ENCODE measurements at regions not wholly inside any gene's neighbourhood (a gene's known extent, or its start where the extent isn't known, plus 50 kb on each side); places are given as distances from the start of the nearest gene placed in this dataset.
"Not testable (repeated sequence)": the region's sequence is repeated elsewhere in the genome, so short reads cannot be mapped to it uniquely, and the experiment has no call there.

GRCh38 chr4:124873361-124874171, 161.0 kb upstream of the ANKRD50 start:
- no peak for DNase-seq

- no peak for DNase-seq
Observed at GRCh38 chr4:124872659-124873058, 160.1 kb upstream of the ANKRD50 start.

DNA sequence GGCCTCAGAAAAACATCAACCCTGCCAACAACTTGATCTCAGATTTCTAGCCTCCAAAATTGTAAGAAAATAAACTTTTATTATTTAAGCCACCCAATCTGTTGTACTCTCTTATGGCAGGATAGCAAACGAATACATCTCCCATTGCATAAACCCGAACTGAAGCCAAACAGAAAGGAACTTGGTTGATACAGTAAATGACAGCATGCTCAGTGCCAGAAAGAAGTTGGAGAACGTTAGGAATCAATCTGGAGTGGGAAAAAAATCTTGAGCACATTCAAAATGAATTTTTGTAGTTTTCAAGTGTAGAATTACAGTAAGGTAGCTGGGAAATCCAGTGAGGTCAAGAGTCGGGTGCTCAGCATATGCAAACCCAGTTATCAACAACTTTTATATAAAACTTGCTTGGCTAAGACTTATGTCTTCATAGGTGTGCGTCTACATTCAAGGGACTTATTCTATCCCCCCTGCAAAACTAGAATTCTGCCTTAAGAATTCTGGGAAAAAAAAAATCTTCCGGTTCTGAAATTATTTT, 157.5 kb upstream of the ANKRD50 start:
- DNase-seq, result no peak

GRCh38 chr4:124868495-124868894, 156.0 kb upstream of the ANKRD50 start:
- no peak for DNase-seq

DNA sequence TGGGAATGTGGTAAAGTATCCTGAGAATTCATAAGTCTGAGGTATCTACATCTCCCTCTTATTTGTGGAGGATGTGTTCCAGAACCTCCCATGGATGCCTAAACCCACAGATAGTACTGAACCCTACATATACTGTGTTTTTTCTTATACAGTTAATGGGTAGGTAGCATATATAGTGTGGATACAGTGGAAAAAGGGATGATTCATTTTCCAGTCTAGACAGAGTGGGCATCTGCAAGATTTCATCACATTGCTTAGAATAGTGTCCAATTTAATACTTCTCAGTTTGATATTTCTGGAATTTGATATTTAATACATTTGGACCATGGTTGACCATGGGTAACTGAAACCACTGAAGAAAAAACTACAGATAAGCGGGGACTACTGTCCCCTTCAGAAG, 155.0 kb upstream of the ANKRD50 start:
- DNase-seq, result no peak

DNA sequence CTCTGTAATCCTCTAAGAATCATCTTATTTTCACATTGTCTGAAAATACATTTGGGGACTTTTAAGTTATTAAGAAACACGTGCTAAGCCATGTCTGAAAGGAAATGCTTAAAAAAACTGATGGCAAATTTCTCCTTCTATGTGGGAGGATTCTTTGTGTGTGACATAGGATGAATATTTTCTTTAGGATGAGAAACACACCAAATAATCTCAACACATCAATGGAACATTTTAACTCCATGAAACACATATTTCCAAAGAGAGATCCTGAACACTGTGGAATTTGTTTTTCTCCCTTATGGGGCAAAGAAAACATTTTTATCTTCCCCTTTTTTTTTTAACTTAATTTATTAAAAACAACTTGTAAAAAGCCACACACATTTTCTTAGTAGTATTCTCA, 153.8 kb upstream of the ANKRD50 start:
- DNase-seq, result no peak

GRCh38 chr4:124863040-124863545, 150.6 kb upstream of the ANKRD50 start:
- no peak for DNase-seq

- DNase-seq, result no peak
Observed at GRCh38 chr4:124862261-124862660, 149.7 kb upstream of the ANKRD50 start.

- no peak for DNase-seq
Observed at GRCh38 chr4:124861761-124862160, 149.2 kb upstream of the ANKRD50 start.

GRCh38 chr4:124854968-124855367, 142.4 kb upstream of the ANKRD50 start:
- DNase-seq, result no peak

DNA sequence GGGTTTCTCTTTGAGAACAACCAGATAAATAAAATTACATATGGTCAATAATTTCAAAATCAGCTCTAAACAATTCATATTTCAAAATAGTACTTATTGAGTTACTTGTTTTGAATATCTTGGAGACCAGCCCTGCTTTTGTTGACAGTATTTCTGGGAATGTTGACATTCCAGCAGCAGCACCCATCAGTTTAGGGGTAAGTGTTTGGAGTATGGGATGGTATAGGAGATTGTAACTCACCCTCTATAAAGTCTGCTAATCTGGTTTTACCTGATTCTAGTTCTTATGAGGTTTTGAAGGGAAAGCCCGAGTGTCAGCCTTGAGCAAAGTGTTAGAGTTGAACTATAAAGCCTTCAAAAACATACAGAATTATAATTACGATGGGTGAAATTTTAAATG, 139.2 kb upstream of the ANKRD50 start:
- DNase-seq, result no peak

GRCh38 chr4:124846306-124846705, 133.8 kb upstream of the ANKRD50 start:
- no peak for DNase-seq

DNA sequence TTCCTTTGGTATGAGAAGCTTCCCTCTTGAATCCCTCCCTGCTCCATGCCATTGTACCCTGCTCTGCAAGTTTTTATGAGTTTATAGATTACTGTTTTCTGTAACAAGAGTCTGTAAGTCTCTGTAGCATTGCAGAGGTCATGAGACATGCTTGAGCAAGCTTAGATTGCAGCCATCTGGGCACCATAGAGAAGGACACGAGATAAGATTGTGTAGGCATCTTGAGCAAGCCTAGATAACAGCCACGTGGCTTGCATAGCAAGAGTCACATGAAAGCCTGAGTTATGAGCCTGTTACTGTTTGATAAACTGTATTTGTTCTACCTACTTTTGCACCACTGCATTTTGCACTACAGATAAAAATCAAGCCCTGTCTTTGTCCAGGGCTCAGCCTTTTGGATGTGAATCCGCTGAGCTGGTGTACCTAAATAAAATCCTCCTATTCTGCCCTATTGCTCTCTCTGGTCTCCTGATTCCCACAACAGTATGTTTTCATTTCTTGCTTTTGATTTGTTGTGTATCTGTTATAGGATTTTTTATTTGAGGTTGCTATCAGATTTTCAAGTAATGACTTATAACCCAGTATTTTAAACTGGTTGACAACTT, 127.4 kb upstream of the ANKRD50 start:
- DNase-seq, result no peak

DNA sequence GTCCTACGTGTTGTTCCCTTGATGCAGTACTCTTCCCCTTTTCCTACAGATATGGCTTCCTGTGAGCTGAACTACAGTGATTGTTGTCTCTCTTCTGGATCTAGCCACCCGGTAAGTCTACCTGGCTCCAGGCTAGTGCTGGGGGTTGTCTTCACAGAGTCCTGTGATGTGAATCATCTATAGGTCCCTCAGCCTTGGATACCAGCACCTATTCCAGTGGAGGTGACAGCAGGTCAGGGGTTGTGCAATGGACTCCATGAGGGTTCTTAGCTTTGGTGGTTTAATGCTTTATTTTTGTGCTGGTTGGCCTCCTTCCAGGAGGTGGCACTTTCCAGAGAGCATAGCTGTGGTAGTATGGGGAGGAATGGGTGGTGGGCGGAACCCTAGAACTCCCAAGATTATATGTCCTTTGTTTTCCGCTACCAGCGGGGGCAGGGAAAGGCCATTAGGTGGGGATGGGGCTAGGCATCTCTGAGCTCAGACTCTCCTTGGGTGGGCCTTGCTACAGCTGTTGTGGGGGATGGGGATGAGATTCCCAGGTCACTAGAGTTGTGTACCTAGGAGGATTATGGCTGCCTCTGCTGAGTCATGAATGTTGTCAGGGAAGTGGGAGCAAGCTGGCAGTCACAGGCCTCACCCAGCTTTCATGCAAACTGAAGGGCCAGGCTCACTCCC, 121.4 kb upstream of the ANKRD50 start:
- no peak for DNase-seq

DNA sequence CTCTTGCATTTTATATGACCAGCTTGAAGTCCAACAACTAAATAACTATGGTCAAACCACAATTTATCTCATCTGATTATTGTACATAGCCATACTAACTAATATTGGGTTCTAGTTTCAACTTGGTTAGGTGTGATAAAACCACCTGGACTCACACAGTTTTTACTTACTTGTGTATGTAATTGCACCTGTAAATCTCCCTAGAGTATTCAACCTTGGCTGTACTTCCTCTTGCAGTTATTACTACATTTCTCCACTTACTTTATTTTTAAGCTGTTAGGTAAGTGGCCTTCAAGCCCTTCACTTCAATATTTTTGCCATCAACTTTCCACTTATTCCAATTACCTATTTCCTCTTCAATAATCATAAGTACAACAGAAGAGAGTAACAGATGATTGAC, 115.8 kb upstream of the ANKRD50 start:
- DNase-seq, result no peak

DNA sequence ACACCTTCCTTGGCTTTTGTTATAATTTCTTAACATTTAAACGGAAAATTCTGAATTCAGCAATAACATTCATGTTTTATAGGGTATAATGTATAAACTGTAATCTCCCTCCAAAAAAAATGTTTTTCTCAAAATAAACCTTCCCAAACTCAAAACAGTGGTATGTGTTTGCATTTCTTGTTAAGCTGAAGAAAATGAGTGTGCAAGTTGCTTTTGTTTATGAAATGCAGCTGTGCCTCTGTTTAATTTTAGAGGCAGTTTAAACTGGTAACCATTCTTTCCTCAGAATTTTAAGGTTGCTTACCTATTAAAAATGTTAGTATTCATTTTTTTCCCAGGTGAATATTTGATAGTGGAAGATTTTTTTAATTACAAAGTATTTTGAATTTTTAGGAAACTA, 105.0 kb upstream of the ANKRD50 start:
- no peak for DNase-seq

DNA sequence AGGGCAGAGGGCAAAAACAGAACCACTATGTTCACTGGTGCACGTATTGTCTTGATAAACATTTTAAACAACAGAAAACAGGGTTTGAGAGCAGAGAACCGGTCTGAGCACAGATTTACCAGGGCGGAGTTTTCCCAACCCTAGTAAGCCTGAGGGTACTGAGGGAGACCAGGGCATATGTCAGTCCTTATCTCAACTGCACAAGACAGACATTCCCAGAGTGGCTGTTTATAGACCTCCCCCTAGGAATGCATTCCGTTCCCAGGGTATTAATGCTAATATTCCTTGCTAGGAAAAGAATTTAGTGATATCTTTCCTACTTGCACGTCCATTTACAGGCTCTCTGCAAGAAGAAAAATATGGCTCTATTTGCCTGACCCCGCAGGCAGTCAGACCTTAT, 99.7 kb upstream of the ANKRD50 start:
- not testable (repeated sequence) for DNase-seq

DNA sequence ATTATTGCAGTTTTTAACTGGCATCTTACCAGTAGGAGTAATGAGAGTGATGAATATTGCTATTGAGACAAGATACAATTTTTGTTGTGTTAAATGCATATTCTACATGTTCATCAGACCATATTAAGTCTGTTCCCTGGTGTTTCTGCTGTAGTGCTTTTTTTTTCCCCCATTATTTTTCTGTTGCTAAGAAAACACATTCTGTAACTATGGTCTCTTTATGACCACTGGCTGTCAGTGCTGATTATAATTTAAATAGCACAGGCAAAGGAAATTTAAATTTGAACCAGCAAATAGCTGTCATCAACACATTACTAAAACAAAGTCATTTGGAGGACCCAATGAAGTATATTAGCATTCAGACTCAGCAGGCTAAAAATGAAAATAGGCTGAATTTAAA, 98.3 kb upstream of the ANKRD50 start:
- no peak for DNase-seq

- DNase-seq, result no peak
Observed at GRCh38 chr4:124807421-124807820, 94.9 kb upstream of the ANKRD50 start.

GRCh38 chr4:124806403-124806802, 93.9 kb upstream of the ANKRD50 start:
- DNase-seq, result no peak

DNA sequence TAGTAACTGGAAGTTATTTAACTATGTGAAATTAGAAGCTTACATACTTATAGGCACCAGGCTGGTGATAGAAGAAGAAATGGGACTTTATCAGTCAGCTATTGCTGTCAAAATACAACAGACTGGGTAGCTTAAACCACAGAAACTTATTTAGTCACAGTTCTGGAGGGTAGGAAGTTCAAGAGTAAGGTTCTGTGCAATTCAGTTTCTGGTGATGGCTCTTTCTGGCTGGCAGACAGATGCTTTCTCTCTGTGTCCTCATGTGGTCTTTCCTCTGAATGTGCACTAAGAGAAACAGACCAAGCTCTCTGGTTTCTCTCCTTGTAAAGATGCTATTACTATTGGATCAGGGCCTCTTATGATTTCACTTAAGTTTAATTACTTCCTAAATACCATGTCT, 92.1 kb upstream of the ANKRD50 start:
- no peak for DNase-seq

DNA sequence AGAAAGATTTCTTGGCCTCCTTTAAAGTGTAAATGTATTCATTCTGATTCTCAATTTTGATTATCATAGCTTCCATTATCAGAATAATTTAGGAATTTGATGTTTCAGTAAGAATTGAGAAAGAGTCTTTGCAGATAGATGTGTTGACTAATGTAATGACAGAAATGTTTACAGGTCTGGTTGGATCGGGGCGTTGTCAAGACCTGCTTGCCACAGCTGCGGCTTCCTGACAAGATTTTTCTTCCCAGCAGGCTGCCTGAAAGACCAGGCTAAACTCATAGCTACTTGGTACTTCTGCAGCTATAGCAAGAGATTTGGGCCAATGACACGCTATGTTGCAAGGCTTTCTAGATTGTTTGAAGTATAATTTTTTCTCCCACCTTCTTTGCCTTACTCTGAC, 91.5 kb upstream of the ANKRD50 start:
- no peak for DNase-seq

- DNase-seq, result no peak
Observed at GRCh38 chr4:124803641-124804040, 91.1 kb upstream of the ANKRD50 start.

- DNase-seq, result no peak
Observed at GRCh38 chr4:124803026-124803425, 90.5 kb upstream of the ANKRD50 start.

Measured in hematopoietic multipotent progenitor cell treated with erythropoietin and hydrocortisone succinate and interleukin-3 and kit ligand, for 8 days (in vitro differentiated cells).